Heart left ventricle (tissue), 16 donors: ENCODE measurements at regions not wholly inside any gene's neighbourhood (a gene's known extent, or its start where the extent isn't known, plus 50 kb on each side); places are given as distances from the start of the nearest gene placed in this dataset.
"Not testable (repeated sequence)": the region's sequence is repeated elsewhere in the genome, so short reads cannot be mapped to it uniquely, and the experiment has no call there.

Experiments
- ATAC-seq, 4 donors: fragments of 200-7000 bp; cut with Tn5 transposase; one replicate each; pipeline ENCODE4 v1.9.1; 2020 to 2022; ENCODE audit warnings: moderate library complexity in 4 of 4, mild to moderate bottlenecking in 3 of 4, moderate number of reproducible peaks in 1 of 4
- DNase-seq, 5 donors: peaks; one replicate each; pipeline ENCODE4 v3.0.0-alpha.2; 2020
- H3K27ac ChIP-seq, 12 donors: fragments of 200-600 bp; sonication (generic) in 4 of 12; one replicate each; pipeline versions ENCODE4 v1.5.0 to v1.8.0; 2016 to 2022; ENCODE audit warnings: mild to moderate bottlenecking in 2 of 12
- H3K27me3 ChIP-seq, 9 donors: fragments of 200-600 bp; sonication (generic) in 2 of 9; one replicate each; pipeline versions ENCODE4 v1.5.1 to v1.8.0; 2016 to 2022; ENCODE audit warnings: mild to moderate bottlenecking in 3 of 9
- H3K36me3 ChIP-seq, 9 donors: fragments of 200-600 bp; sonication (generic) in 2 of 9; one replicate each; pipeline versions ENCODE4 v1.5.0 to v1.8.0; 2018 to 2022; ENCODE audit warnings: mild to moderate bottlenecking in 2 of 9
- H3K4me1 ChIP-seq, 12 donors: fragments of 200-600 bp; sonication (generic) in 4 of 12; one replicate each; pipeline versions ENCODE4 v1.5.0 to v1.8.0; 2016 to 2022; ENCODE audit warnings: mild to moderate bottlenecking in 3 of 12
- H3K4me3 ChIP-seq, 12 donors: fragments of 200-600 bp; sonication (generic) in 4 of 12; one replicate each; pipeline versions ENCODE4 v1.5.0 to v1.8.0; 2017 to 2022; ENCODE audit warnings: mild to moderate bottlenecking in 9 of 12, moderate library complexity in 4 of 12
- H3K9me3 ChIP-seq, 12 donors: fragments of 200-600 bp; sonication (generic) in 4 of 12; one replicate each; pipeline versions ENCODE4 v1.5.0 to v1.8.0; 2016 to 2022; ENCODE audit warnings: mild to moderate bottlenecking in 1 of 12
- CTCF ChIP-seq, 12 donors: fragments of 200-600 bp; sonication (generic) in 4 of 12; IDR thresholded peaks; one replicate each; pipeline versions ENCODE4 v1.5.0 to v1.8.0; 2018 to 2022; ENCODE audit warnings: antibody characterized with exemption in 12 of 12, mild to moderate bottlenecking in 5 of 12
- POLR2A ChIP-seq, 2 donors: fragments of 450-650 bp; IDR thresholded peaks; one replicate each; pipeline ENCODE4 v1.6.1; 2017; ENCODE audit warnings: antibody characterized with exemption in 2 of 2, mild to moderate bottlenecking in 2 of 2, moderate library complexity in 2 of 2
- WGBS, 4 donors: extraction: QIAGEN DNeasy Blood & Tissue Kit in 2 of 4; methylation state at CpG; one replicate each; pipeline versions ENCODE4 v1.1.5 to v1.1.7; 2013 to 2018; 5-methylcytosine and 5-hydroxymethylcytosine counted together
- intact Hi-C, 10 donors: fragments of 100-400 bp; cut with DNase I; formaldehyde crosslinking; loops; one replicate each; pipeline versions ENCODE4 v1.11.1 to v1.14.2; 2022
- donor health status: ischemic (EF 13 %, LVEDD 7.1; RV severe dilation, severe dysfunction).
- donor health status: healthy with polysubstance abuse.
- donor health status: DM: no; HTN: yes; CAD: no.
- donor health status: DM: no; HTN: no; CAD: no.
- donor health status: ischemic (EF 25% LVEDD 6.9; RV normal size, moderate dysfunction).
- donor health status: ischemic (EF 25% LVEDD 5.7; RV mildly dilated, moderate dysfunction).
- donor health status: healthy.
- donor health status: DM: yes; HTN: yes; CAD: no.
- donor health status: ischemic (EF 35%, LVEDD 5.7; RV mildly dilated, moderate dysfunction).
- donor health status: nonischemic (EF 11% LVEDD 7.7; RV severe dilation, severe dysfunction).
- donor health status: DM: yes; HTN: yes; CAD: no.
- donor health status: PGD.
- donor health status: ischemic (EF 29% LVEDD 5.4; RV normal size, mild dysfunction).
- donor health status: nonischemic (EF 23%, LVEDD 6.1; RV moderate dilation, normal function).

DNA sequence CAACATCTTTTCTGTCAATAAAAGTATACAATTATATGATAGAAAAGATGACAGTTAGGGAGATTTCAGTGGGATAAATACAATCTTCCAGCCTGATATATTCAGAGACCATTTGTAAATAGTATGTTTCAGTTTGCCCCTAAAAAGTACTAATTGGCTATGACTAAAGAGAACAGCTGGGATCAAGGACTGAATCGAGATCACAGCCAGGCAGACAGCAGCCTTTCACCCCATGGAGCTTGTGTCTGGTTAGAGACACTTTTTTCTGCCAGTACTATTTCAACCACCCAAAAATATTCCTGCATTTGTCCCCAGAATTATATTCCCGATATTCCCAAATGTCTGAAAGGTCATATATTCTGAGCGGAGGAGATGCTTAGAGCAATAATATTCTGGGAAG is 577.3 kb upstream of the TLE4 start:
- intact Hi-C loops = no loop called here

DNA sequence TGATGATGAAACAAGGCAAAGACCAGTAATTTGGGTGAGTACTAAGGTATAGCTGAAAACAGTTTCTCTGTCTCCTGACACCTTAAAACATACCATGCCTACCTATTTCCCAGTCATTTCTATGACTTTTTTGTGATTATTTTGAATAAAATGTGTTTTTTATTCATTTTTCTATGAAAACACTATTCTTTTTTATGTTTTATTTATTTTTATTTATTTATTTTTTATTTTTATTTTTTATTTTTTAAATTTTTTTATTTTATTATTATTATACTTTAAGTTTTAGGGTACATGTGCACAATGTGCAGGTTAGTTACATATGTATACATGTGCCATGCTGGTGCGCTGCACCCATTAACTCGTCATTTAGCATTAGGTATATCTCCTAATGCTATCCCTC is 576.8 kb upstream of the TLE4 start:
- ATAC-seq, DNase-seq, H3K36me3 ChIP-seq, H3K27ac ChIP-seq, H3K4me3 ChIP-seq, H3K9me3 ChIP-seq, H3K27me3 ChIP-seq, H3K4me1 ChIP-seq, intact Hi-C loops: not testable (repeated sequence)
- WGBS, 4 donors = 84 to 95% (median 91%) methylated on average over 2 of the region's 2 CpGs

More for the DNA sequence above, 577.3 kb upstream of the TLE4 start:
- Histone ChIP-seq H3K36me3 (no peaks in the 10 kb centered on the region), H3K27me3 (no peaks in the 10 kb centered on the region), H3K4me1 (no peaks in the 10 kb centered on the region), H3K27ac (no peak overlapping the region), H3K9me3 (peaks cover 0 to 5% (median 0%) of the 10 kb centered on the region in 12 donors), H3K4me3 (no peak overlapping the region)
- no peak for TF ChIP-seq CTCF (IDR thresholded peaks at IDR 0.05)
- TF ChIP-seq POLR2A (IDR thresholded peaks at IDR 0.05) = no peak
- DNase-seq (no peak), ATAC-seq (no peak)
- 59 to 71% (median 69%) methylated on average over 3 of the region's 3 CpGs for WGBS, 4 donors

- H3K9me3 ChIP-seq = peaks cover 0 to 9% (median 0%) of the 10 kb centered on the region in 12 donors
- H3K4me3 ChIP-seq = no peak overlapping the region
- DNase-seq (no peak), ATAC-seq (no peak)
- no peaks in the 10 kb centered on the region for H3K4me1 ChIP-seq
- H3K36me3 ChIP-seq = no peaks in the 10 kb centered on the region
- H3K27me3 ChIP-seq = no peaks in the 10 kb centered on the region
- no peak overlapping the region for H3K27ac ChIP-seq
- no peak for TF ChIP-seq POLR2A (IDR thresholded peaks at IDR 0.05)
- no peak for TF ChIP-seq CTCF (IDR thresholded peaks at IDR 0.05)
- intact Hi-C loops = no loop called here
Observed at GRCh38 chr9:78997296-78997695, 574.5 kb upstream of the TLE4 start.

DNA sequence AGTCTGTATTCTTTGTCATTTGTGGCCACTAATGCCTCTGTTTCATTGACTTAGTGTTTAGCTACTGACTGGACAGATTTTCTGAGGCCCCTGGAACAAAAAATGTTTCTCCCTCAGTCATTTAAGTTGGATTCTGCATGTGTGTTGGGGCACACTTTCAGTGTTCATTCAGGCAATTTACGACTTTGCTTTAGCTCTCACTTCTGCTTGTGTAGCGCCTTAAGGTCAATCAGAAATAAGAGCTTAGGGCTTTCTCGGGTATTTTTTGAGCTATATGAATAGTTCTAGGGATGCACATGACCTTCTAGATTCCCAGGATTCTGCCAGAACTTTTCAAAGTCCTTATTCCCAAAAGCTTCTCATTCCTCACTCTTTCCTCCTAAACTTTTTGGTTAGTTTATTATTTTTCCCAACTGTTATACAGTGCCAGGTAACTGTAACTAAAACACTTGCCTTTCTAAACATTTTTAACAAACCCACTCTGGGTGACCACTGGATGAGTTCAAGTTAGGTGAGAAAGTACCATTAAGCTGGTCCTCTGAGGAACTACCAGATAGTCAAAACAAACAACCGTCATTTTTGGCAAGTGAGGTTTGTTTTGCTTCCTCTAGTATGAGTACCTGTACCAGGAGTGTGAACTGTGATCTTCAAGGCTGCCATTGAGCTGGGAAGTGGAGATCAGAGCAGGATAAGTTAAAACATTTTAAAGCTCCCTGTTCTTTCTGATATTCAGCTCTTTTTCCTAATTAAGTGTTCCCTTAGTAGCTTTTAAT is 571.3 kb upstream of the TLE4 start:
- Histone ChIP-seq H3K4me1 (no peaks in the 10 kb centered on the region), H3K27ac (no peak overlapping the region), H3K9me3 (peaks cover 0 to 9% (median 0%) of the 10 kb centered on the region in 12 donors), H3K4me3 (no peak overlapping the region), H3K27me3 (no peaks in the 10 kb centered on the region), H3K36me3 (no peaks in the 10 kb centered on the region)
- intact Hi-C loops = no loop called here
- WGBS, 4 donors = 68 to 80% (median 77%) methylated on average over 4 of the region's 4 CpGs
- TF ChIP-seq CTCF (IDR thresholded peaks at IDR 0.05) (no peak), POLR2A (IDR thresholded peaks at IDR 0.05) (no peak)
- ATAC-seq = no peak
- DNase-seq = no peak

DNA sequence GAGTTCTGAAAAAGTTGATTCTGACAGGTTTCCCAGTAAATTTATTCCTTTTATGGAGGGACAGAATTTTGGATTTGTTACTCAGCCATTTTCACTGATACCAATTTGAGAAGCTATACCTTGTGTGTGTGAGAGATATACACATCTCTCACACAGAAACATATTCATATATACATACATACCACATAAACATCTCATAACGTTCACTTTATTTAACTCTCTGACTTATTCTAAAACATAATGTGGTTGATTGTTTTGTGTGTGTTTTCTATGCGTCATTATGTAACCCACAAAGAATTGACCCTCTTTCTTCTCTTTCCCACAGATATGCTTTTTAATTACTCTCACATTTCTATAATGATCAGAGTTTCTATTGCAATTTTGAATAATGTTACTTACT is 570.8 kb upstream of the TLE4 start:
- intact Hi-C loops = no loop called here
- Histone ChIP-seq H3K4me1 (no peaks in the 10 kb centered on the region), H3K4me3 (no peak overlapping the region), H3K9me3 (peaks cover 0 to 9% (median 0%) of the 10 kb centered on the region in 12 donors), H3K36me3 (no peaks in the 10 kb centered on the region), H3K27ac (no peak overlapping the region), H3K27me3 (no peaks in the 10 kb centered on the region)
- ATAC-seq = no peak
- 79 to 85% (median 82%) methylated on average over 2 of the region's 2 CpGs for WGBS, 4 donors
- TF ChIP-seq CTCF (IDR thresholded peaks at IDR 0.05) = no peak
- TF ChIP-seq POLR2A (IDR thresholded peaks at IDR 0.05) = no peak
- no peak for DNase-seq
